NCI-H345 treated with DMSO at 0.1 percent for 48 hours (cell line): ENCODE measurements at regions not wholly inside any gene's neighbourhood (a gene's known extent, or its start where the extent isn't known, plus 50 kb on each side); places are given as distances from the start of the nearest gene placed in this dataset.

Experiments used
- DNase-seq: peaks from one replicate; lab custom pipeline; 2025; ENCODE audit not compliant: unreplicated experiment; lab: John Stamatoyannopoulos, UW

- no peak for DNase-seq
These were observed 603.7 kb upstream of the CFAP20DC start for GRCh38 chr3:59653405-59654122.

- DNase-seq, result no peak
These were observed 594.9 kb upstream of the CFAP20DC start for GRCh38 chr3:59644479-59645402.

GRCh38 chr3:59641169-59641899, 591.5 kb upstream of the CFAP20DC start:
- no peak for DNase-seq

- no peak for DNase-seq
These were observed 583.1 kb upstream of the CFAP20DC start for GRCh38 chr3:59632760-59633573.

GRCh38 chr3:59631482-59631881, 581.7 kb upstream of the CFAP20DC start:
- no peak for DNase-seq

GRCh38 chr3:59621037-59621436, 571.2 kb upstream of the CFAP20DC start:
- no peak for DNase-seq

GRCh38 chr3:59620325-59620724, 570.5 kb upstream of the CFAP20DC start:
- DNase-seq, result no peak

GRCh38 chr3:59612444-59612715, 562.6 kb upstream of the CFAP20DC start:
- DNase-seq, result no peak

DNA sequence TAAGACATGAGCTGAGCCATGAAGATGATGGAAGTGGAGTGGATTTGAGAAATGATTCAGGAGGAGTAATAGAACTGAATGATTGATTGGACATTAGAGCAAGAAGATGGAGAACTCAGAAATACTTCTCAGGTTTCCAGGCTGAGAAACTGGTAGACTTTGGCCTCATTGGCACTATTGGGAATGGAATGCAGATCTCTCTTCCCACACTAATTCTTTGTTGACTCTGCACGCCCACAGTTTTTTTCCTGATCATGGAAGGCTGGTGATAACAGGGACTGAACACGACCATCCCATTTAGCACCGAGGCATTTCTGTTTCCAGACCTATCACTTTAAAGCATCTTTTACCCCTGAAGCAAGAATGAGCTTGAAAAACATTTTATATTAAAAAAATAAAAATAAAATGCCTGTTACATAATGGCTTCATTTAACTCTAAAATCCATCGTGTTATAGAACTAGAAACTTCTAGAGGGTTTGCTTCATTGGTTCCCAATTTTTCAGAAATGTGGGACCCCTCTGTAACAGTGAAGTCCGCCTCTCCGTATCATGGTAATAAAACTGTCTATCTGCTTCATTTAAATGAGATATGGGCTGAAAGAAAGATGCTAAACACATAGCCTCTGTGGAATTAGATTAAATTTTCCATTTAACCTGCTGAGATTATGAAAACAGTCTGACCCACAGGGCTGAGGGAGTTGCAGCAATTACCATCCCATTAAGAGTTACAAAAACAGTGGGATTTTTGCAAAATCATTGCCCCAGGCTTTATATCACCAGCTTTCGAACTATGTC, 562.0 kb upstream of the CFAP20DC start:
- no peak for DNase-seq

DNA sequence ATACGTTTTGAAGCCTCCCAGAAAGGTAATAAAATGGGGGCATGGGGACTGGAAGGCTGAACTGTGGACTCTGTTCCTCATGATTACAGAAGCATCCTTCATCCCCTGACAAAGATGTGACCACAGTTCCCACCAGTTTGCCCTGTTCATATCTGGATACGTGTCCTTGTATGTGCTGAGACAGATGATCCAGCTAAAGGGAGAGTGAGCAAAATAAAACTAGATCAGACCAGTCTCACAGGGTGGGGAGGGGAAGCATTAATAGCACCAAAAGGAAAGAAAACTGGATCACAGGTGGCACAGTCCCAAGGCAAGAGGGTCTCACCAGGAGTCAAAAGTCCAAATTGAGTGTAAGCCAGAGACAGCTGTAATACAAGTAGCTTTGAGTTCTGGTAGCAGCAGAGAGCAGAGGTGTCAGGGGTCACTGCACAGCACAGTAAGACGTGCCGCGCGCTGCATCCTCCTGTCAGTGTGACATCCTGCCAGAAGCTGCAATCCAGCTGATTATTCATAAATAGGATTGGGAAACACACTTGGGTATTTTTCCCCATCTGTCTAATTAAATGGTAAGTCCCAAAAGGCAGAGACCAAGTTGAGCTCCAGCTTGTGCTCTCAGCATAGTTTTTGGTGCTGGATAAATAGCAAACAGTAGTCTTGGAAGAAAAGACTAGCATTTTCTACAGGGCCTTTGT, 560.0 kb upstream of the CFAP20DC start:
- no peak for DNase-seq

DNA sequence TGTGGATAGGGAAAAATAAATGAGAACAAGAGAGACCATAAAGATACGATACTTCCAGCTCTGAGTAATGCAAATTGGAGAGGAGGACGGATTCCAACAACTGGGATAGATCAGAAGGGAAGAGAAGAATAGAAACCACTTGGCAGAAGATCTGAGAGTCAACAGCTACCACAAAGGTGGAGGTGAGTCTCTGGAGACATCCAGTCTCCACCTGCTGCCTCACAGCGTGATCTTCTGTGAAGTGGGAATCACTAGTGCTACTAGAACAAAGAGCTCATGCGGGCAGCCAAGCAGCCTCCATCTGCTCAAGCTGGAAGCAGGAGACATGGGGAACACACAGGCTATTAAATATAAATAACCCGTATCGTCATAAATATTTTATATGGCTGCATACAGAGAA, 558.5 kb upstream of the CFAP20DC start:
- peak; percentile 86 for DNase-seq

DNA sequence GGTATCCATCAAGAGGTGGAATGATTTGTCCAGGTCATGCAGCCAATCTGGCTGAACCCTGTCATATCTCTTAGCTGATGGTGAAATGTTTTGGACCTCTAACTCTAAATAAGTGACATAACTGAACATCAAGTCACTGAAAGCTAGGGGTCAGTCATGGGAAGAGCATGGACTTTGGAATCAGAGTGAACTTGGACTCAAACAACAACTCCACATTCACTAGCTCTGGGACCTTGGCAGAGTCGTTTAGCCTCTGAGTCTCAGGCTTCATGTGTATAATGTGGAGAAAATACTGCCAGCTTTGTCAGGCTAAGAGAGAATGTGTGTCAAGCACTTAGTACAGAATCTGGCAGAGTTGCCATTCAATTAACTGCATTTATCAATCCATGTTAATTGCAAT, 557.8 kb upstream of the CFAP20DC start:
- DNase-seq, result no peak

- no peak for DNase-seq
These were observed 556.9 kb upstream of the CFAP20DC start for GRCh38 chr3:59606638-59607266.

GRCh38 chr3:59605944-59606534, 556.2 kb upstream of the CFAP20DC start:
- DNase-seq, result peak; percentile 42

GRCh38 chr3:59605318-59605717, 555.5 kb upstream of the CFAP20DC start:
- peak; percentile 84 for DNase-seq

GRCh38 chr3:59601486-59601885, 551.7 kb upstream of the CFAP20DC start:
- no peak for DNase-seq

DNA sequence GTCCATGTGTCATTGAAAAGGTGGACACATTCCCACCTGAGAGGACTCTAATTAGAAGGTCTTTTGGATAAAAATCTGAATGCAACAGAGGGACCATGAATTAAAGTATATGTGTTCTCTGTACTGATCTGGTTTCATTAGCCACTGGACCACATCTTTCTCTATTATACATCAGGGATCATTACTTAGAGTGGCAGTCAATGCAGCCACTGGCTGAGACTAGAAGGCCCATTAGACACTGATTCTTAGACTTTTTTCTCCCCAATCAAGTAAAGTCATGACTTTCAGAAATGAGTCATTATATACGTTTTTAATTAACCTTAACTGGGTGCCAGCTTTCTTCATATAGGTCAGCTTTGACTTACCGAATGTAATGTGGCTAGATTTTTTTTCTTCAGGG, 550.8 kb upstream of the CFAP20DC start:
- no peak for DNase-seq

DNA sequence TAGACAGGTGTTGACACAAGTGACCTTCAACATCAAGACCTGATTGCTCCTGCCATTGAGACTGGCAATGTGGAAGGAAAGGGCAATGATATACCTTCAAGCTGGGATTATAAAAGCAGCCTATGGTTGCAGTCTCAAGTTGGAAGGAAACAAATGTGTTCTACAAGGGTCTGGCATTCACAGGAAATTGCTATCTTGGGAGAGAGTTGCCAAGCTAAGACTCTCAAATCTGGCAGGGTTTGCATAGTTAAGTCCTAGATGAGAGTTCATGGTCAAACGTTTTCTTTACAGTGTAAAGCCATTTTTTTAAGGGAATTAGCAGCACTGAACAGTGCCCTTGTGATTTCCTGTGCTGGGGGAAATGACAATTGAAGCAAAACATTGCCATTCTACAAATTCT, 546.9 kb upstream of the CFAP20DC start:
- DNase-seq, result no peak

DNA sequence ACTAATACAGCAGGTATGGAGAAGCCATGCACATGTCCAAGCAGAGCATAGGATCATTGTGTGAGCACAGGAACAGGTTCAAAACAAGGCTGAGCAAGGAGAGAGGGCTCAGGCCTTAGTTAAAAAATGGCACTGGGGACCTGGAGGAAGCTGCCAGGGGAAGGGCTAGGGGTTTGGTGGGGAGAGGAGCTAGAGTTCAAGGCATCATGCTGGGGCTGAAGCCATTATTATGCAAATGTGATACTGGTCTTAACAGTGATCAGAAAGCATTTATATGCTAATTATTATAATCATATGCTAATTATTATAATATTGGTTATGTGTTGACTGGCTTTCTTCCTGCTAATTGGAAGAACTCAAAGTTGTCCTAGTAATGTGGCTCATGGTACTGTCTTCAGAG, 546.0 kb upstream of the CFAP20DC start:
- no peak for DNase-seq
